Osteocyte (in vitro differentiated cells): ENCODE measurements at regions not wholly inside any gene's neighbourhood (a gene's known extent, or its start where the extent isn't known, plus 50 kb on each side); places are given as distances from the start of the nearest gene placed in this dataset.

Experiments
- DNase-seq: peaks from one replicate; pipeline ENCODE4 v3.0.0; 2021; ENCODE audit warnings: mixed read lengths; ENCODE audit not compliant: unreplicated experiment; ENCODE audit errors: extremely low spot score
- H3K27ac Mint-ChIP-seq: one replicate; pipeline ENCODE4 v1.8.0; 2021; ENCODE audit warnings: mild to moderate bottlenecking, mixed read lengths; ENCODE audit not compliant: unreplicated experiment
- H3K27me3 Mint-ChIP-seq: one replicate; pipeline ENCODE4 v1.8.0; 2021; ENCODE audit warnings: mixed read lengths; ENCODE audit not compliant: unreplicated experiment
- H3K36me3 Mint-ChIP-seq: one replicate; pipeline ENCODE4 v1.8.0; 2021; ENCODE audit warnings: mixed read lengths; ENCODE audit not compliant: unreplicated experiment
- H3K4me1 Mint-ChIP-seq: one replicate; pipeline ENCODE4 v1.8.0; 2021; ENCODE audit warnings: mixed read lengths; ENCODE audit not compliant: unreplicated experiment
- H3K4me3 Mint-ChIP-seq: one replicate; pipeline ENCODE4 v1.8.0; 2021; ENCODE audit warnings: mild to moderate bottlenecking, moderate library complexity, mixed read lengths; ENCODE audit not compliant: unreplicated experiment
- H3K9me3 Mint-ChIP-seq: one replicate; pipeline ENCODE4 v1.8.0; 2021; ENCODE audit warnings: mixed read lengths; ENCODE audit not compliant: unreplicated experiment
- CTCF ChIP-seq: fragments of 200-600 bp; sonication (generic); IDR thresholded peaks from 2 replicates; pipeline ENCODE4 v1.5.0; 2021; ENCODE audit warnings: antibody characterized with exemption, mild to moderate bottlenecking, moderate library complexity

GRCh38 chr16:85259832-85260167 is 147.5 kb upstream of the CIBAR2 start:
- Mint-ChIP-seq H3K4me1 (peaks cover 8% of the 10 kb centered on the region), H3K27me3 (no peaks in the 10 kb centered on the region), H3K4me3 (no peak overlapping the region), H3K27ac (no peak overlapping the region), H3K36me3 (no peaks in the 10 kb centered on the region), H3K9me3 (no peaks in the 10 kb centered on the region)
- no peak for DNase-seq
- no peak for TF ChIP-seq CTCF

GRCh38 chr16:85261204-85261603 is 148.9 kb upstream of the CIBAR2 start:
- Mint-ChIP-seq H3K9me3 (no peaks in the 10 kb centered on the region), H3K4me3 (no peak overlapping the region), H3K27me3 (no peaks in the 10 kb centered on the region), H3K4me1 (peaks cover 8% of the 10 kb centered on the region), H3K36me3 (no peaks in the 10 kb centered on the region), H3K27ac (no peak overlapping the region)
- no peak for DNase-seq
- no peak for TF ChIP-seq CTCF

- H3K4me1 Mint-ChIP-seq: peaks cover 8% of the 10 kb centered on the region
These were observed 149.6 kb upstream of the CIBAR2 start for GRCh38 chr16:85261657-85262557.

GRCh38 chr16:85262558-85263238 is 150.4 kb upstream of the CIBAR2 start:
- H3K27me3 Mint-ChIP-seq: no peaks in the 10 kb centered on the region
- H3K36me3 Mint-ChIP-seq: no peaks in the 10 kb centered on the region
- H3K4me3 Mint-ChIP-seq: no peak overlapping the region
- no peaks in the 10 kb centered on the region for H3K9me3 Mint-ChIP-seq
- no peak overlapping the region for H3K27ac Mint-ChIP-seq
- DNase-seq: no peak
- peaks cover 10% of the 10 kb centered on the region for H3K4me1 Mint-ChIP-seq
- TF ChIP-seq CTCF: no peak

More at GRCh38 chr16:85261657-85262557, 149.6 kb upstream of the CIBAR2 start:
- DNase-seq: no peak
- Mint-ChIP-seq H3K27me3 (no peaks in the 10 kb centered on the region), H3K9me3 (no peaks in the 10 kb centered on the region), H3K27ac (no peak overlapping the region), H3K36me3 (no peaks in the 10 kb centered on the region), H3K4me3 (no peak overlapping the region)
- no peak for TF ChIP-seq CTCF

- H3K27me3 Mint-ChIP-seq: no peaks in the 10 kb centered on the region
- no peaks in the 10 kb centered on the region for H3K9me3 Mint-ChIP-seq
- no peak overlapping the region for H3K4me3 Mint-ChIP-seq
These were observed 150.9 kb upstream of the CIBAR2 start for GRCh38 chr16:85263239-85263585.

More at GRCh38 chr16:85263239-85263585, 150.9 kb upstream of the CIBAR2 start:
- Mint-ChIP-seq H3K27ac (no peak overlapping the region), H3K36me3 (no peaks in the 10 kb centered on the region), H3K4me1 (peaks cover 10% of the 10 kb centered on the region)
- no peak for TF ChIP-seq CTCF
- DNase-seq: no peak
